H1 (cell line): ENCODE measurements at regions not wholly inside any gene's neighbourhood (a gene's known extent, or its start where the extent isn't known, plus 50 kb on each side); places are given as distances from the start of the nearest gene placed in this dataset.

Source experiments
- CTCF ChIA-PET: fragments of 300-600 bp; sonication (Branson Sonifier 250); formaldehyde crosslinking; loops from one replicate; lab custom pipeline; 2021; ENCODE audit not compliant: partially characterized antibody; lab: Charles Lee
- POLR2A ChIA-PET: fragments of 300-600 bp; sonication (Branson Sonifier 250); formaldehyde crosslinking; loops from one replicate; lab custom pipeline; 2021; ENCODE audit warnings: inconsistent platforms; ENCODE audit not compliant: partially characterized antibody; lab: Charles Lee
- DNase-seq, 2 experiments: peaks; one replicate each; pipeline versions ENCODE4 v3.0.0 to v3.0.0-alpha.2; 2010 to 2022; ENCODE audit warnings: low spot score in 2 of 2, low read depth in 1 of 2, mixed read lengths in 1 of 2
- FAIRE-seq: peaks from 2 replicates; lab custom pipeline; 2011; peaks lifted over from hg19 to GRCh38; lab: Jason Lieb, UNC
- H2AFZ ChIP-seq: 2 replicates; pipeline ENCODE4 v1.8.1; 2012; ENCODE audit warnings: low read length, inconsistent platforms
- H2AK5ac ChIP-seq: 2 replicates; pipeline ENCODE4 v1.6.1; 2013; ENCODE audit warnings: low read depth, low read length
- H2BK120ac ChIP-seq: replicated peaks from 2 replicates; pipeline ENCODE3; 2013; ENCODE audit warnings: low read depth, low read length, inconsistent platforms
- H2BK12ac ChIP-seq: 2 replicates; pipeline ENCODE4 v1.6.1; 2013; ENCODE audit warnings: low read depth, low read length
- H2BK15ac ChIP-seq: 2 replicates; pipeline ENCODE4 v1.6.1; 2013; ENCODE audit warnings: low read length
- H2BK20ac ChIP-seq: 2 replicates; pipeline ENCODE4 v1.6.1; 2013; ENCODE audit warnings: low read length
- H2BK5ac ChIP-seq: 2 replicates; pipeline ENCODE4 v1.6.1; 2013; ENCODE audit warnings: low read depth, low read length
- H3K14ac ChIP-seq: 2 replicates; pipeline ENCODE4 v1.6.1; 2013; ENCODE audit warnings: inconsistent platforms; ENCODE audit not compliant: insufficient read length
- H3K18ac ChIP-seq: 2 replicates; pipeline ENCODE4 v1.6.1; 2013; ENCODE audit warnings: low read length; ENCODE audit errors: extremely low read depth
- H3K23ac ChIP-seq: 2 replicates; pipeline ENCODE4 v1.6.1; 2013; ENCODE audit warnings: inconsistent platforms; ENCODE audit not compliant: insufficient read length
- H3K23me2 ChIP-seq: 2 replicates; pipeline ENCODE4 v1.6.1; 2013; ENCODE audit warnings: low read depth, low read length
- H3K27ac ChIP-seq: 2 replicates; pipeline ENCODE4 v1.6.1; 2011; ENCODE audit warnings: low read depth, low read length, inconsistent platforms
- H3K27me3 ChIP-seq, 4 experiments: replicated peaks in 1 of 4; 1 replicate in 1 of 4; 2 replicates in 3 of 4; pipeline versions ENCODE4 v1.6.1 to v1.8.1; 2011 to 2013; ENCODE audit warnings: low read length in 3 of 4, mild to moderate bottlenecking in 3 of 4, inconsistent platforms in 2 of 4, mixed read lengths in 2 of 4, moderate library complexity in 1 of 4; ENCODE audit not compliant: control insufficient read depth in 3 of 4, insufficient read depth in 3 of 4; ENCODE audit errors: extremely low read depth in 1 of 4
- H3K36me3 ChIP-seq, 4 experiments: 2 replicates each; pipeline versions ENCODE4 v1.6.1 to v1.8.1; 2011 to 2013; ENCODE audit warnings: mild to moderate bottlenecking in 4 of 4, low read length in 3 of 4, moderate library complexity in 2 of 4, control low read depth in 1 of 4, inconsistent platforms in 1 of 4; ENCODE audit not compliant: insufficient read depth in 4 of 4, control insufficient read depth in 2 of 4
- H3K4ac ChIP-seq: replicated peaks from 2 replicates; pipeline ENCODE3; 2013; ENCODE audit warnings: low read length, low read depth, mixed read lengths, inconsistent platforms; ENCODE audit not compliant: insufficient read length
- H3K4me1 ChIP-seq, 4 experiments: replicated peaks in 1 of 4; 1 replicate in 1 of 4; 2 replicates in 3 of 4; pipeline versions ENCODE4 v1.6.1 to v1.8.1; 2011 to 2013; ENCODE audit warnings: low read length in 3 of 4, inconsistent platforms in 2 of 4, mixed read lengths in 1 of 4; ENCODE audit not compliant: insufficient read depth in 4 of 4, control insufficient read depth in 3 of 4
- H3K4me2 ChIP-seq, 2 experiments: 2 replicates each; pipeline versions ENCODE4 v1.6.1 to v1.8.1; 2011 to 2013; ENCODE audit warnings: low read depth in 2 of 2, low read length in 2 of 2, control low read depth in 1 of 2, inconsistent platforms in 1 of 2, mild to moderate bottlenecking in 1 of 2; ENCODE audit not compliant: insufficient read depth in 1 of 2
- H3K4me3 ChIP-seq, 4 experiments: fragments of 200-600, 300-600 bp in 1 of 4; sonication (generic), shearing (Covaris generic), sonication (Bioruptor Twin) in 1 of 4; 2 replicates each; pipeline versions ENCODE4 v1.5.1 to v1.8.1; 2011 to 2016; ENCODE audit warnings: low read length in 4 of 4, low read depth in 3 of 4, control low read depth in 2 of 4, inconsistent platforms in 2 of 4, mild to moderate bottlenecking in 2 of 4, mixed read lengths in 1 of 4, moderate library complexity in 1 of 4; ENCODE audit not compliant: insufficient read depth in 2 of 4; ENCODE audit errors: extremely low read depth in 1 of 4
- H3K56ac ChIP-seq: replicated peaks from 2 replicates; pipeline ENCODE3; 2013; ENCODE audit warnings: low read depth, mild to moderate bottlenecking, mixed read lengths, low read length, inconsistent platforms; ENCODE audit not compliant: insufficient read length
- H3K79me1 ChIP-seq: 2 replicates; pipeline ENCODE4 v1.6.1; 2013; ENCODE audit warnings: low read depth, low read length, control low read depth
- H3K79me2 ChIP-seq, 2 experiments: 2 replicates each; pipeline versions ENCODE4 v1.6.1 to v1.8.1; 2012 to 2013; ENCODE audit warnings: low read length in 2 of 2, mild to moderate bottlenecking in 2 of 2, inconsistent platforms in 1 of 2; ENCODE audit not compliant: insufficient read depth in 2 of 2, control insufficient read depth in 1 of 2
- H3K9ac ChIP-seq, 4 experiments: replicated peaks in 1 of 4; 1 replicate in 1 of 4; 2 replicates in 3 of 4; pipeline versions ENCODE4 v1.6.1 to v1.8.1; 2011 to 2013; ENCODE audit warnings: low read depth in 3 of 4, low read length in 3 of 4, control low read depth in 2 of 4, mild to moderate bottlenecking in 2 of 4, moderate library complexity in 2 of 4, inconsistent platforms in 1 of 4; ENCODE audit errors: extremely low read depth in 1 of 4
- H3K9me3 ChIP-seq, 2 experiments: 2 replicates each; pipeline versions ENCODE4 v1.6.1 to v1.8.1; 2012 to 2013; ENCODE audit warnings: mild to moderate bottlenecking in 2 of 2, moderate library complexity in 2 of 2, control low read depth in 1 of 2, inconsistent platforms in 1 of 2, low read depth in 1 of 2, low read length in 1 of 2, mixed read lengths in 1 of 2; ENCODE audit not compliant: insufficient read depth in 2 of 2
- H4K20me1 ChIP-seq, 2 experiments: replicated peaks in 1 of 2; 2 replicates each; pipeline versions ENCODE3 to v1.8.1; 2011 to 2013; ENCODE audit warnings: inconsistent platforms in 2 of 2, low read length in 2 of 2, mild to moderate bottlenecking in 1 of 2; ENCODE audit not compliant: insufficient read depth in 2 of 2, control insufficient read depth in 1 of 2
- H4K5ac ChIP-seq: 2 replicates; pipeline ENCODE4 v1.6.1; 2013; ENCODE audit warnings: low read length, low read depth, mixed read lengths, inconsistent platforms; ENCODE audit not compliant: insufficient read length
- H4K8ac ChIP-seq: 2 replicates; pipeline ENCODE4 v1.8.0; 2013; ENCODE audit warnings: mild to moderate bottlenecking, moderate library complexity, low read length, inconsistent platforms; ENCODE audit not compliant: insufficient read depth; ENCODE audit errors: extremely low read depth
- H4K91ac ChIP-seq: replicated peaks from 2 replicates; pipeline ENCODE3; 2013; ENCODE audit warnings: low read length, mixed read lengths, inconsistent platforms; ENCODE audit not compliant: insufficient read length
- ASH2L ChIP-seq: fragments of 200-600, 300-600 bp; sonication (generic); IDR thresholded peaks from one replicate; pipeline ENCODE4 v1.7.1; 2017; ENCODE audit warnings: low read length
- CEBPB ChIP-seq: IDR thresholded peaks from 2 replicates; pipeline ENCODE4 v1.6.1; 2012; ENCODE audit warnings: low read depth, low read length
- CREB1 ChIP-seq: IDR thresholded peaks from 2 replicates; pipeline ENCODE4 v1.6.1; 2012; ENCODE audit warnings: inconsistent platforms
- FOSL1 ChIP-seq: IDR thresholded peaks from 2 replicates; pipeline ENCODE4 v1.6.1; 2011; ENCODE audit warnings: mild to moderate bottlenecking, low read depth, low read length, moderate library complexity; ENCODE audit not compliant: insufficient read depth
- GTF2F1 ChIP-seq: IDR thresholded peaks from 2 replicates; pipeline ENCODE4 v1.6.1; 2012; ENCODE audit warnings: low read depth, low read length, improper control_type of control experiment, borderline replicate concordance
- HDAC6 ChIP-seq: IDR thresholded peaks from one replicate; pipeline ENCODE4 v1.7.1; 2012; ENCODE audit warnings: low read depth, mild to moderate bottlenecking, inconsistent platforms, low read length, moderate library complexity
- JUND ChIP-seq: IDR thresholded peaks from 2 replicates; pipeline ENCODE4 v1.6.1; 2011; ENCODE audit warnings: mild to moderate bottlenecking, improper control_type of control experiment, low read length
- KDM1A ChIP-seq: fragments of 200-600, 300-600 bp; sonication (generic); IDR thresholded peaks from 2 replicates; pipeline ENCODE4 v1.7.1; 2016; ENCODE audit warnings: mild to moderate bottlenecking, low read length, borderline replicate concordance
- MAFK ChIP-seq: IDR thresholded peaks from 2 replicates; pipeline ENCODE4 v1.6.1; 2012; ENCODE audit warnings: low read depth, mild to moderate bottlenecking, improper control_type of control experiment, low read length
- RBBP5 ChIP-seq: IDR thresholded peaks from 2 replicates; pipeline ENCODE4 v1.7.1; 2012; ENCODE audit warnings: low read depth, mild to moderate bottlenecking, inconsistent platforms, low read length, moderate library complexity, borderline replicate concordance
- TAF1 ChIP-seq: IDR thresholded peaks from 2 replicates; pipeline ENCODE4 v1.6.1; 2011; ENCODE audit warnings: mild to moderate bottlenecking, low read depth, low read length
- TCF12 ChIP-seq: IDR thresholded peaks from 2 replicates; pipeline ENCODE4 v1.6.1; 2011; ENCODE audit warnings: low read depth, mild to moderate bottlenecking, low read length
- WGBS, 2 experiments: shearing (Covaris generic) in 1 of 2; methylation state at CpG; one replicate each; pipeline versions ENCODE4 v1.1.6 to v1.1.7; 2013 to 2015; ENCODE audit warnings: low lambda C conversion rate in 2 of 2, mixed read lengths in 2 of 2, inconsistent platforms in 1 of 2, low coverage in 1 of 2, missing lambda C conversion rate in 1 of 2; ENCODE audit not compliant: insufficient replicate concordance in 2 of 2, insufficient coverage in 1 of 2, insufficient read length in 1 of 2; ENCODE audit errors: extremely low coverage in 1 of 2, missing lambda C conversion rate in 1 of 2; 5-methylcytosine and 5-hydroxymethylcytosine counted together
- TF ChIP-seq, protein P1 (sequence below): IDR thresholded peaks from 2 replicates; pipeline ENCODE4 v1.6.1; 2011; ENCODE audit warnings: low read length, improper control_type of control experiment
- TF ChIP-seq, protein P2 (sequence below): IDR thresholded peaks from 2 replicates; pipeline ENCODE4 v1.6.1; 2012; ENCODE audit warnings: low read length, inconsistent platforms

DNA sequence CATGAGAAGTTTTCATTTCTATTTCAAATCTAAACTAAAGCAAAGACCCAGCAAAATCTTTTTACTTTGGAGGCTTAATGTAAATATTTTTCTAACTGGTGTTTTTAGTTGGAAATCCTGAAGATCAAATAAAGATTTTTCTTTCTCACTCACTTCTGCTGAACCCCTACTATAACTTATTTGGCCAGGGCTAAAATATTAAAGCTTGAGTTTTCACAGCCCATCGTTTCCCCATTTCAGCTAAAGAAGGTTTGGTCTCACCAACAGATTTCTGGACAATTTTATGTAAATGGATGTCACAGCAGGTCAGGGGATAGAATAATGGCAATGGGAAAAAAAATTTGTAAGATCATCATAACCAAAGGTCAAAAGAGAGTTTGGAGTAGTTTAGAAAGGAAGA is 92.7 kb upstream of the DCN start:
- no peak for FAIRE-seq
- TF ChIP-seq HDAC6 (no peak), TAF1 (no peak), TCF12 (no peak), CREB1 (no peak), FOSL1 (no peak), KDM1A (no peak), MAFK (no peak), CEBPB (no peak), ASH2L (no peak), JUND (no peak), RBBP5 (no peak), GTF2F1 (no peak)
- TF ChIP-seq, protein P1, sequence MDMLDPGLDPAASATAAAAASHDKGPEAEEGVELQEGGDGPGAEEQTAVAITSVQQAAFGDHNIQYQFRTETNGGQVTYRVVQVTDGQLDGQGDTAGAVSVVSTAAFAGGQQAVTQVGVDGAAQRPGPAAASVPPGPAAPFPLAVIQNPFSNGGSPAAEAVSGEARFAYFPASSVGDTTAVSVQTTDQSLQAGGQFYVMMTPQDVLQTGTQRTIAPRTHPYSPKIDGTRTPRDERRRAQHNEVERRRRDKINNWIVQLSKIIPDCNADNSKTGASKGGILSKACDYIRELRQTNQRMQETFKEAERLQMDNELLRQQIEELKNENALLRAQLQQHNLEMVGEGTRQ: no peak
- TF ChIP-seq, protein P2, sequence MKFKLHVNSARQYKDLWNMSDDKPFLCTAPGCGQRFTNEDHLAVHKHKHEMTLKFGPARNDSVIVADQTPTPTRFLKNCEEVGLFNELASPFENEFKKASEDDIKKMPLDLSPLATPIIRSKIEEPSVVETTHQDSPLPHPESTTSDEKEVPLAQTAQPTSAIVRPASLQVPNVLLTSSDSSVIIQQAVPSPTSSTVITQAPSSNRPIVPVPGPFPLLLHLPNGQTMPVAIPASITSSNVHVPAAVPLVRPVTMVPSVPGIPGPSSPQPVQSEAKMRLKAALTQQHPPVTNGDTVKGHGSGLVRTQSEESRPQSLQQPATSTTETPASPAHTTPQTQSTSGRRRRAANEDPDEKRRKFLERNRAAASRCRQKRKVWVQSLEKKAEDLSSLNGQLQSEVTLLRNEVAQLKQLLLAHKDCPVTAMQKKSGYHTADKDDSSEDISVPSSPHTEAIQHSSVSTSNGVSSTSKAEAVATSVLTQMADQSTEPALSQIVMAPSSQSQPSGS: no peak

More for the DNA sequence above, 92.7 kb upstream of the DCN start:
- Histone ChIP-seq H3K56ac (no peak overlapping the region), H2AFZ (no peak overlapping the region), H3K23ac (no peak overlapping the region), H3K18ac (no peak overlapping the region), H3K4me3 (no peak overlapping the region), H3K4ac (no peak overlapping the region), H2BK12ac (no peak overlapping the region), H3K9ac (no peak overlapping the region), H3K9me3 (no peaks in the 10 kb centered on the region), H3K36me3 (no peaks in the 10 kb centered on the region), H3K14ac (no peak overlapping the region), H3K79me2 (no peaks in the 10 kb centered on the region), H3K27me3 (no peaks in the 10 kb centered on the region), H3K4me1 (peaks cover 2 to 19% (median 4%) of the 10 kb centered on the region in 4 experiments; a peak in 6 of 7 replicates), H4K20me1 (no peaks in the 10 kb centered on the region), H2BK120ac (no peak overlapping the region), H2BK15ac (no peak overlapping the region), H3K27ac (no peak overlapping the region), H2BK5ac (no peak overlapping the region), H4K5ac (no peak overlapping the region), H2BK20ac (no peak overlapping the region), H3K79me1 (no peaks in the 10 kb centered on the region), H4K8ac (no peak overlapping the region), H3K4me2 (no peak overlapping the region), H2AK5ac (no peak overlapping the region), H4K91ac (no peak overlapping the region), H3K23me2 (peaks cover 2% of the 10 kb centered on the region; the same call in 1 of the 2 replicates)
- DNase-seq: no peak
- POLR2A ChIA-PET: no interaction called here
- WGBS, 2 experiments: 100% methylated on average over 1 of the region's 1 CpG; no CpG with 5 or more reads in 1 of the 2 experiments
- CTCF ChIA-PET: no interaction called here
